ENCODE measurements at regions not wholly inside any gene's neighbourhood (a gene's known extent, or its start where the extent isn't known, plus 50 kb on each side); places are given as distances from the start of the nearest gene placed in this dataset.
"Not testable (repeated sequence)": the region's sequence is repeated elsewhere in the genome, so short reads cannot be mapped to it uniquely, and the experiment has no call there.

DNA sequence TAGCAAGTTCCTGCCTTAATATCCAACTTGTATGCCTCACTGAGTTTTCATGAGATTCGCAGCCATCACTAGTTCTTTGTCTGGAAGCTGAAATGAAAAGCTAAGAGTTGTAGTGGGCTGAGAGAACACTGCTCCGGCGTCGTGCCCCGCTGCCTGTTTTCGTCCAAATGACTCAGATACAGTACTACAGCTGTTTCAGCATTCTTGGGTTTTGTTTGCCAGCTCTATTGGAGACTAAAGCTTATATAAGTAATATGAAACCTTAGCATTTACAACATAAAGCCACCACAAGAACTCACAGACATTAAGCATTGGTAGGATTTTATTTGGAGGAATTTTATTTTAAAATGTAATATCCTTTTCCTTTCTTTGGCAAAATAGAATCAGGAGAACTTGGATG, 299.7 kb downstream of the DLEU7 start:
- DNase-seq: no peak

DNA sequence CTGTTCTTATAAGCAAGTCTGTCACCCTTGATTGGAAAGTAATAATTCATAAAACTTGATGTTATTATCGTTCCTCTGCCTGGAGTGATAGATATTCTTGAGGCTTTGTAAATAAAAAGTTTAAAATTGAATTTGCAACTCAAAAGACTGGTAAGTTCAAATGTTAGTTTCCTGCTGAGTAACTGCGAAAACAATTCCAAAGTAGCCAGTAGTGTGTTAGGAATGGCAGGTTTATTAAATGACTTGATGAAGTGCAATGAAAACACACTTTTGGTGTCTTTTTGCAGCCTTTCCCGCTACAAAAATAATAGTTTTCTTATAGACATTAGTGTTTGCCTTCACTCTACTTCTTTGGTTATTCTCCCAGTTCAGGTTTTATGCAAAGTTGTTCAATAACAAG, 299.3 kb downstream of the DLEU7 start:
- DNase-seq: no peak

DNA sequence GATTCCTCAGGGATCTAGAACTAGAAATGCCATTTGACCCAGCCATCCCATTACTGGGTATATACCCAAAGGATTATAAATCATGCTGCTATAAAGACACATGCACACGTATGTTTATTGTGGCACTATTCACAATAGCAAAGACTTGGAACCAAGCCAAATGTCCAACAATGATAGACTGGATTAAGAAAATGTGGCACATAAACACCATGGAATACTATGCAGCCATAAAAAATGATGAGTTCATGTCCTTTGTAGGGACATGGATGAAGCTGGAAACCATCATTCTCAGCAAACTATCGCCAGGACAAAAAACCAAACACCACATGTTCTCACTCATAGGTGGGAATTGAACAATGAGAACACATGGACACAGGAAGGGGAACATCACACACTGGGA, 296.3 kb downstream of the DLEU7 start:
- not testable (repeated sequence) for DNase-seq

DNA sequence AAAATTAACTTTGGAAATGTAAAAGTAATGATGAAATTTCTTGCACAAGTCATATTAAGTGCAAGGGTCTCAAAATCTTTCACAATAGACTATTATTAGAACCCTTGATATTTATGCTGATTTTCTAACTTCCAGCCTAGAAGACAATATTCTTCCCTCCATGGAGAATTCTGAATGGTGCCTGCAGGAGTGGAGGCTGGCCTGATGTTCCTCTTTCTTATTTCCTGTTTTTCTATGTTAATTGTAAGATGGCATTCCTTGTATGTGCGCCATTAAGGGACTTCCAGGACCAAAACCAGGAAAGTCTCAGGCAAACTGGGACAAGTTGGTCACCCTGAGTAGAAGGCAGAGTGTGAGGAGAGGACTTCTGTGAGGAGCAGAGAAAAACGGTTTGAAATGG, 294.9 kb downstream of the DLEU7 start:
- no peak for DNase-seq

DNA sequence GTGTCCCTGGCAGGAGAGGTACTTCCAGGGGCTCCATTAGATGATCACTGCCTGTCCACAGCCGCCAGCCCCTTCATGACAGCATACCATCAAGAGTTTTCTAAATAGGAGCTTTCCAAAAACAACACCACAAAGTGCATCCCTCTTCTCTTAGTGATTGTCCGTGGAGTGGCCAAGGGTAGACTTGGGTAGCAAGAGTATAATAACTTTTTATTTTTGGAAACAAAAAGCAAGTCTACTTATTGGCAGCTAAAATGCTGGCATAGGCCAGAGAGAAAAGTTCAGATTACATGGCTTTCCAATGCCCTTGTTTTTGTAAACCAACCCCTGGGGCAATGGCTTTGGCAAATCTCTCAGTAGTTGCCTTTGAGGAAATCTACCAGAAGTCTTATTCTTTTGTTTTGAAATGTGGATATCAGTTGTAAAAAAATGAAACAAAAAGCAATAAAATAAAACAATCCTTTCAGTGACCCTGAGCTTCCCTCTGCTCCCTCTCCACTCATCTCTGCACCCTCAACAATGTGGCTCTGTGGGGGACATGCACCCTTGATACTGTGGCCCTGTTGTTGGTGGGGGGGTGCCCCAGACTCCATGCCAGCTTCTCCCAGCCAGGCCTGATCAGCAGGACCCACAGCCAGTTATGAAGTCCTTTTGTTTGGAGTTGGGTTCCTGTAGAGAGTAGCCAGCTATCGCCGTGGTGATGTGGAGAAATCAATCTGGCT, 294.1 kb downstream of the DLEU7 start:
- no peak for DNase-seq

DNA sequence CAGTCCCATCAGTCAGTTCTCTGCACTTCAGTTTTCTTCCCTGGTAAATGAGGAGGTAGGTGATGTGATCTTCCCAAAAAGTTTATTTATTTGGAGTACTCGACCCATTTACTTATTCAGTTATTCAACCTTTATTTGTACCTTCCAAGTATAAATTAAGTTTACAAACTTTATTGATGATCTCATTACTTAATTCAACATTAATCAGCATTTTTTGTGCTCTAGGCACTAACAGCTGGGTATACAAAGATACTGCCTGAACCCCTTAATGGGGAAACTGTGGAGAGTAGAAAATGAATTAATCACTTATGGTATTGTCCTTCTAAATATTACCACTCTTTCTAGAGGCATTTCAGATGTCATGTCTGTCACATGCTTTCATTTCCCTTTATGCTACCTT, 293.3 kb downstream of the DLEU7 start:
- no peak for DNase-seq

DNA sequence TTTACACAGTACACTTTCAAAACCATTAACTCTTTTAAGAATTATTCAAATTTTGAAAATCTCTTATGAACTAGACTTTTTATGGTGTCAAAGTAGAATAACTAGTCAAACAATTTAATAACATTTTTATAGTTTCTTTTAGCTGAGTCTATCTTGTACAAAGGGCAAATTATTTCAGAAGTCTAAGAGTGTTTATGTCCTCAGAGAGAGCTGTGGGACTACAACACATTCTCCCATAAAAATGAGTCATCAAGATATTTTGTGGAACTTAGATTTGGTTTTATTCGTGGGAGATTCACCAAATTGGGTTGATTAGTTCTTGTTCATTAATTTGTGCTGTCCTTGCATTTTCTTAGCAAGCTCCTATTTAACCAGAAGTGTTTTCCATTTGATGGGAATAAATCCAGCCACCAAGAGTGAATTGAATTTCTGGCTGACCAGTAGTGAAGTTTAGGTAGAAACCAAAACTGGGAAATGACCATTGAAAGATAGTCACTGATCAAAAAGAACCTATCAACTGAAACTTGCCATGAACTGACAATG, 291.0 kb downstream of the DLEU7 start:
- DNase-seq: no peak

DNA sequence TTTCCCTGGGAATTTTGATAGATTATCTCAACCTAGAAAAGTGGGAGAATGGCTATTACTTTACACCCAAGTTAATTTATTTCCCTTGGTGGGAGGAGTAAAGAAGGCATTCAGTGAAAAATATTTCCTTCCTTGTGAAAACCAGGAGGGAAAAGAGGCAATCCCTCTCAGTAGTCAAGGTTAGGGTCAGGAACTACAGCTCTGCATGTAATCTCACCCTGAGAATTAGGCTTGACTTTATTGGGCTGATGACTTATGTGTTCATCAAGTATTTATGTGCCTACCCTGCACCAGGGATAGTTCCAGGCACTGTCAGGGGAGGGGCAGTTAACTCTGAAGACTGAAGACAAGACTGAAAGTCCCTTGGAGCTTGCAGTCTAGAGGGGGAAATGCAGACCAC, 281.8 kb downstream of the DLEU7 start:
- no peak for DNase-seq

DNA sequence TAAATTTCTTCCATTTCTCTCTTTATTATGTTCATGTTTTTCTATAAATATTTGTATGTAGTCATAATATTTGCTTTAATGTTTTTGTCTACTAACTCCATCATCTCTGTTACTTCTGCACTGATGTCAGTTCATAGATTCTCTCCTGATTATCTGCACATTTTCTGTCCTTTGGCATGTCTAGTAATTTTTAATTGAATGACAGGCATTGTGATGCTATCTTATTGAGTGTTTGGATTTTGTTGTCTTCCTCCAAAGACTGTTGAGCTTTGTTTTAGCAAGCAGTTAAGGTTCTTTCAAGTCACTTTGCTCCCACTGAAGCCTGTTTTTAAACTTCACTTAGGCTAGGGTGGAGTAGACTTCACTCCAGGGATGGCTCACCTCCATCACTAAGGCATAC, 276.8 kb downstream of the DLEU7 start:
- no peak for DNase-seq

DNA sequence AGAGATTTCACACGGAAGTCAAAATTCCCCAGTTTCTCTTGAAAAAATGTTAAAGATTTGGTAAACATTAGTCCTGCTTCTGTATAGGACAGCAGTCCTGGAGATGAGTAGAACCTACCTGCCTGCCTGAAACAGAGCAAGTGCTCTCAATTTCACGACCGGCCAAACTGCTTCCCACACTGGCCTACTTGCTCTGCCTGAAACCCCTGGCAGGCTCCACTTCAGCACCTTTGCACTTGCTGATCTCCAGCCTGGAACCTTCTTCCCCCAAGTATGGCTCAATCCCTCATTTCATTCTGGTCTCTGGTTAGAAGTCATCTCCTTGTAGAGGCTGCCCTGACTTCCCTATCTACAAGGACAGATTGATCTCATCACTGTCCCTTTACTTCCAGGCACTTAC, 271.4 kb downstream of the DLEU7 start:
- DNase-seq: no peak

DNA sequence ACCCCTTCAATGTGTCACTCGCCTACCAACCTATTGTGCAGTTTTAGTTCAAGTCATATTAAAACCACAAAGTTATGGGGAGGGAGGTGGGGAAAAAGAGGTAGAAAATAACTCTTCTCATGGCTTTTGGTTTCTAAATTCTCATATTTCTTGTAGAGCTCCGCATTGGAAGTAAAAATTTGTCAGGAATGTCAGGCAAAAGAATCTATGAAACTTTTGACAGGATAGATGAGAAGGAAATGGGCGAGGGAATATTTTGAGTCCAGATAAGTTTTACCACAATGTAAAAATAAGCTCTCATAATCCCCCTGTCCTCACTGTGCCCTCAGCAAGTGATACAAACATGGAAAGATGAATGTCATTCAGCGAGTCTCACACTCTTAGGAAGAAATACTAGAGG, 270.4 kb downstream of the DLEU7 start:
- DNase-seq: no peak

DNA sequence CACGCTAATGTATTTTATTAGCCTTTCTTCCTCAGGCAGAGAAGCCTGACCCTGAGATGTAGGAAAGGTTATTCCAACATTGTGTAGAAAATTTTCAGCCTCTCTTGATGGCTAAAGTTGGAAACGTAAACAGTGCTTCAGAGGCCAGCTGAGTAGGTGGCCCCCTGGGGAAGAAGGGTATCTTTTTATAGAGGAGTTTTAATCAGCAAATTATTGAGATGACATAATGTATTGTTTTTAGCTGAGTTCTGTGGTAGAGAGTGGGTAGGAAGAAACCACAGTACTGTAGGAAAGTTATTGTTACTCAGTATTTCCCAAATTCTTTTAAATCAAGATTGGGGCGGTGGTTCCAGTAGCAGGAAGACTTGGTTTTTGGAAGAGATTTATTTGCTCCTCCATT, 268.8 kb downstream of the DLEU7 start:
- no peak for DNase-seq

DNA sequence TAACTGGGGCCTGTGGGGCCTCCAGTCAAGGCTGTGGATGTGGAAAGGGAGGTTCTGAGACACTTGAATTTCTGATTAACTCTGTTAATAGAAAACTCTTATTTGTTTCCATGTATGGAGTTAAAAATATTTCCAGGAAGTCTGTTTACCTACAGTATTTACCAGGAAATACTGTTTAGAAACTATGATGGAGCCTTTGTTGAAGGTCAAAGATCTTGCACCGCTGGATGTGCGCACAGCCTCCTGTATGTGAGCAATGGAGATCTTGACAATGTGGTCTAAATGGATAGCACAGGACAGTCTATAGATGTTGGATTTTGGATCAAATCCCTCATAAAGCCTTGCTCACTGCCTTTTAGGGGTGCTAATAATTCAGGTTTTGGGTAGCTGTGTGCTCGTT, 268.4 kb downstream of the DLEU7 start:
- DNase-seq: no peak

DNA sequence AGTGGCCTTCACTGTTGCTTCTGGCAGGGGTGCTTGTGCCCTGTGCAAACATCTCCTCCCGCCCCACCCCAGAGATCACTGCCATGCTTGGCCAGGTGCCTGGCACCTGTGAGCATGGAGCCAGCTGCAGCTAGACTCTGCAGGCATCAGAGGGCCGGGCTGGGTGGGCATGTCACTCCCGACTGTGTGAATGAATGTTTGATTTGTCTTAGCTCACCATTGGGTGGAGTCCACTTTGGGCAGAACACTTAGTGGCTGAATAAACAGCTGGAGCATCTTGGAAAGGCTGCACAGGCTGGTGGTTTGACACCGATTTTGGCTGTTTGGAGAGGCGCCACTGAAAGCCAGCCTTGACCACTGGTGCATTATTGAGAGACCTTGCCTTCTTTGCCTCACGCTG, 267.3 kb downstream of the DLEU7 start:
- no peak for DNase-seq

DNA sequence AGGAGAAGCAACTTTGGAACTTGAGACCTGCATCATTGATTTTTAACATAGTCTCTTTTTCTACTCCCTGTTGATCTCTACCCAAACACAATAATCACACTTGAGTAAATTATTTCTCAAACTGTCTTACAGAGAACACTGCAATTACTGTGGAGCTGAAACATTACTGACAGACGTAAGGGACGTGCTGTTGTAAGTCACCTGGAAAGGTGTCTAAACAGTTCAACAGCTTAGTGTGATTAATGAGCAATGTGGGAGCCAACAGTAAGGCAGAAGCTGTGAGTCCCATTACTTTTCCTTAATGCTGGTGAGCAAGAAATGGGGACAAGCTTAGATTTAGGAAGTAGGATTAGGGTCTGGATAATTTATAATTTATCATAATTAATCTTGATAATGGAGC, 265.7 kb downstream of the DLEU7 start:
- no peak for DNase-seq

DNA sequence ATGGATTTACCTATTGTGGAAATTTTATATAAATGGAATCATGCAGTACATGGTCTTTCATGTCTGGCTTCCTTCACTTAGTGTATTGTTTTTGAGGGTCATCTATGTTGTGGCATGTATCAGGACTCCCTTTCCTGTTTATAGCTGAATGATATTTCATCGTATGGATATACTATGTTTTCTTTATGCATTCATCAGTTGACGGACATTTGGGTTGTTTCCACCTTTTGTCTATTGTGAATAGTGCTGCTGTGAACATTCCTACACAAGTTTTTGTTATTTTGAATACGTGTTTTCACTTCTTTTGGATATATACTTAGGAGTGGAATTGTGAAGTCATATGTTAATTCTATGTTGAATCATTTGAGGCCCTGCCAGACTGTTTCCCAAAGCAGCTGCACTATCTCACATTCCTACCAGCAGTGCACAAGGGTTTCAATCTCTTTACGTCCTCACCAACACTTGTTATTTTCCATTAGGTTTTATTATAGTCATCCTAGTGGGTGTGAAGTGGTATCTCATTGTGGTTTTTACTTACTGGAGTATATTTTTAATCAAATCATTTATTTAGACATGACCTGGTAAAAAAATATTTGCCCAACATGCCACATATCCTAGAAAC, 262.7 kb downstream of the DLEU7 start:
- DNase-seq: no peak

DNA sequence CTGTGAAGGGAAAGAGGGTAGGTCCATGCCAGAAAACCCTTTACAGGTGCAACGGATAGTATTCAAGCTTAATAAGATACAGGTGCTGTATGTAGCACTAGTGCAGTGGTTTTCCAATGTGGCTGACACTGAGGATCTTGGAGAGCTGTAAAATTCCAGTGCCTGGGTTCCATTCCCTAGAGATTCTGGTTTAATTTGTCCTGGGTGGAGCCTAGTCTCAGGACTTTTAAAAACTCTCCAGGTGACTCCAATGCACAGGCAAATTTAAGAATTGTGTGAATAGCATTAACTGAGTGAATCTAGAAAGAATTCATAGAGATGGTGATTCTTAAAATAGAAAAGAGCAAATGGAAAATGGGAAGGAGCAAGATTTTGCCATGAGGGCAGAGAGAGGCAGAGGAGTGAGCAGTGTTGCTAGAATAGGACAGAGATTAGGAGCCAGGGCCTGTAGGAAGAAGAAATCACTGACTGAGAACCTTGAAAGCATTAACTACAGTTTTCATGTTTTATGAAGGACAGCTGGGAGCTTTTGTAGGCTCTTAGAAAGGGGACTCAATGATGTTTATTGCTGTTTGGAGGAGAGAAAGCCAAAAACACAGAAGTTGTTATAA, 261.8 kb downstream of the DLEU7 start:
- no peak for DNase-seq

DNA sequence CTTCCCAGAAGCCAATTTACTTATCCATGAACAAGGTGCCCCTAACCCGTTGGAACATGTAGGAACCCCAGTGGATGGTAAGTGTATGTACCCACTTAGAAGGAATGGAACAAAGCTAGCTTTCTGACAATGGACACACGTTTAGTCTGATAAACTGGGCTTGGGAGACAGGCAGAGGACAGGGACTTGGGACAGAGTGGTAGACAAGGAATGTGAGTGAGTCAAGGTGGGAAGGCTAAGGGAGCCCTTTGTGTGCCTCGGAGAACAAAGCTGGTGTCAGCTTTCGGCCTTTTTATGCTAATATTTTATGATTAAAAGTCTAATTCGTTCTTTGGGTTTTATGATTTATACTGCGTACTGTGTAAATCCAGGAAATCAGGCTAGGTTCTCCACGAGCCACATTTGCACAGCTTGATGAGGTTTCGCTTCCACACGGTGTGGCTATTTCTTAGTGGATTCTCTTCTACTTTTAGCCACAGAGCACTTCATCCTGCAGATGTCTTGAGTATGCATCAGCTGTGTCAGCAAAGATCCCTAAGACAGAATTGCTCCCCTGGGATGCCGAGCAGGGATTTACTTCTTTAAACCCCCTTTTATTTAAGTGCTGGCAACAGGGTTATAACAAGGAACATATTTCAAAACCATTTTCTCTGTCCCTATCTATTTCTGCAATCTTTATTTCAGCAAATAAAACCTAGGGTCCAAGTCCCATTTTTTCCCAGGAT, 258.5 kb downstream of the DLEU7 start:
- no peak for DNase-seq

DNA sequence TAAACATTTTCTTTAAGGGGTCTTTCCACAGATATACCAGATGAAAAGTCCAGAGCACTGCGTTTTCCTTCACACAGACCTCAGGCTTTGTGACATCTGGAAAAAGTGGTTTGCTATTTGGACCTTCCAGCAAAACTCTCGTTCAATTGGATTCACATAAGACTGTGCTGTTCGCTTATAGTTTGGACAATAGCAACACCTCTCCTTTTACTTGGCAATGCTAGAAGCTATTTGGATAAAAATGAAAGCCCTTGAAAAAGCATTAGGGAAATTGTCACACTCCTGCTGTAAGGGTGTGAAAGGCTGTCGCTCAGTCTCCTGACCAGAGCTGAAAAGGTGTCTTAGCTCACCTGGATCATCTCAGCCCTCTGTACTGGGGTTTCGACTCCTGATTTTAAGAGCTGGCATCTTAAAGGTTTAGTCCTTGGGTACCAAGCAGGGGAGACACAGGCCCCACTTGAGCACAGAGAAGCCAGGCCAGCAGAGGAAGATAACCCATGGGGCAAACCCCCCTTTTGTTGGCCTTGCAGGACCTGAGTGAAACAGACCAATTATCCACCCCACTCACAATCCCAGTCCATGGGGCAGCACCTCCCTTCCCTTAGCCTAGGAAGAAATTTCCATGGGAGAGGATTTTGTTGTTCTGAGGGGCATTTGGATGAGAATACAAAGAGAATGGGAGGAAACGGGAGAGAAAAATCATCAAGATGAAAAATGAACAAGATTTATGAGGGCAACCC, 257.6 kb downstream of the DLEU7 start:
- no peak for DNase-seq

DNA sequence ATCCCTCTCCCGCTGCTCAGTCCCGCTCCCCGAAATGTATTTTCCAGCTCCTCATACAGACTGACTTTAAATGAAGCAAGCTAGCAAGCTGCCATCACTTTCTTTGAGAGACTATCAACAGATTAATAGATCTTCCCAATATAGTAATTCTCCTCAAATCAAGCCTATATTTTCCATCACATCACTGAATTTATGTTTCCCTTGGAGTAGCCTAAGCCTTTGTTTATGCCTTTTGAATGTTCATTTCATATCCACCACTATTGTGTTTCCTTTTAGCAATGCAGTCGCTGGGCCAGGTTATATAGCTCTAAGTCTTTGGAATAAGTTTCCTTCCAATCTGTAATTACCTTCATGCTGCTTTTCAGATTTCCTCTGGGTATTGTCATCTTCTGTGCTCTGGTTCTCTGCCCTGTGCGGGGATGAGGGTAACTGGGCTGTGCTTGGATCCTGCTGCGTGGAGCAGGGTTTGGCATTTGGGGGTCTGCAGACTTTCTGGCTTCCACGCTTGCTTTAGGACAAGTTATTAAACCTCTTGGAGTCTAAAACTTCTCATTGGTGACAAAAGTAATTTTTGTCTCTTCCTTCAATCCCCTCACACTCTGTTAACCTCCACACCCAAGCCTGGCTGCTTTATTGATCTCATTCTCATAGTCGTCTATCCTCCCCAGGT, 256.9 kb downstream of the DLEU7 start:
- DNase-seq: no peak

DNA sequence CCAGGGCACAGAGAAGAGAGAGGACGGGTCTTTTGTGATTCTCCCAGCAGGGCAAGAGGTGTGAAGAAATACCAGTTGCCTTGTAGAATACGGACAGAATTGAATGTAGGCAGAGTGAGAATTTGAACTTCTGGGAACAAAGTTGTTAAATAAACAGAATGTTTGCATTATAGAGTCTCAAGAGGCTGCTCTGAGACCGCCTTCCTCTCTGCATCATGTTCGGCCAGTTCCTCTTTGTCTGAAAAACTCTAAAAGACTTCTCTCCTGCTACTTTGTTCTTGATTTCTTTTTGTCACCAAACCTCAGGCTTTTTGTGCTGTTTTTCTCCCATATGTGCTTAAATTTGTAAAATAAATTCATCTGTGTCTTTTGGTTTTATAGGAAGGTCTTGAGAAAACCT, 256.4 kb downstream of the DLEU7 start:
- DNase-seq: no peak

DNA sequence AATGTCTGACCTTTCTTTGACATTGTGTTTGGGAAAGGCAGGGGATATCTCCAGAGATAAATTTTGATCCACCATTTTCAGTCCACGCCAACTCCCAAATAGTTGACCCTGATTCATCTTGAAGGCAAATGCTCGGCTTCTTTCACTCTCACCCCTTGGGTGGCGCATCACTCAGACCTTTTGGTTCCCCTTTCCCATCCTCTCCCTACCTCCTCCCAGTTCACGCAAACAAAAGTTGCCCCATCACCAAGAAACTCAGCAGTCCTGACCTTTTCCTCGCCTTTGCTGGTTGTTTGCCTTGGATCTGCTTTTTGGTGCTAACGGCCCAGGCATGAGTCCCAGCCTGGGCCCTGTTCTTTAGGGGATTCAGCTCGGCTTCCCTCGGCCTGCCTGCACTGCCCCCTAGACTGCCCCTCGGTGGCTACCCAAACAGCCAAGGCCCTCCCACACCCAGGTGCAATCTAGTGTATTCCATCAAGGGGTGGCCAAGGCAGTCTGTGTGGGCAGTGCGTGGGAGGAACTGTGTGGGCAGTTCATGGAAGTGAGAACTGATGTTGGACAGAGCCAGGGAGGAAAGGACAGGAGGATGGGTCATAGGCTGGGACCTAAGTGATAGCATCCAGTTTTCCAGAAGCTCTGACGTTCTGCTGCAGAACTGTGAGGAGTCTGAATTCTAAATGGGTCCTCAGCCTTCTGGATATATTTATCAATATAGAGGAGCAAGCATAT, 255.7 kb downstream of the DLEU7 start:
- no peak for DNase-seq
